ENCODE measurements at regions not wholly inside any gene's neighbourhood (a gene's known extent, or its start where the extent isn't known, plus 50 kb on each side); places are given as distances from the start of the nearest gene placed in this dataset.
"Not testable (repeated sequence)": the region's sequence is repeated elsewhere in the genome, so short reads cannot be mapped to it uniquely, and the experiment has no call there.

- intact Hi-C loops (cut with DNase I, micrococcal nuclease): no loop called here
These were observed 777.0 kb downstream of the PLA2G4A start for GRCh38 chr1:187605736-187606135.

GRCh38 chr1:187615853-187616735 lies 787.3 kb downstream of the PLA2G4A start:
- H3K9me3 ChIP-seq (ENCODE audit: control insufficient read depth in 1 of 2, insufficient read depth in 1 of 2, low read length in 2 of 2): peaks cover 0 to 18% of the 10 kb centered on the region in 2 experiments
- H3K27me3 Mint-ChIP-seq; ATAC-seq (ENCODE audit: poor library complexity); CTCF ChIA-PET; H3K4me1 ChIP-seq (ENCODE audit: insufficient read depth, low read length); intact Hi-C loops (cut with DNase I, micrococcal nuclease); H3K4me3 ChIP-seq (ENCODE audit: low read length); H3K4me1 Mint-ChIP-seq (ENCODE audit: low read depth); H3K36me3 Mint-ChIP-seq (ENCODE audit: low read depth); POLR2A ChIA-PET; H3K4me3 Mint-ChIP-seq; H3K27ac ChIP-seq (ENCODE audit: low read depth in 1 of 2, low read length in 2 of 2); H3K9me3 Mint-ChIP-seq; H3K36me3 ChIP-seq (ENCODE audit: insufficient read depth, low read length); H3K27me3 ChIP-seq (ENCODE audit: control insufficient read depth in 1 of 2, insufficient read depth in 2 of 2, low read length in 2 of 2); H3K27ac Mint-ChIP-seq: not testable (repeated sequence)
- DNase-seq: peak in 1 of 14 experiments; percentile 4

More at GRCh38 chr1:187605736-187606135, 777.0 kb downstream of the PLA2G4A start:
- Mint-ChIP-seq H3K36me3 (ENCODE audit: low read depth) (no peaks in the 10 kb centered on the region), H3K4me3 (no peak overlapping the region), H3K27me3 (no peaks in the 10 kb centered on the region), H3K27ac (no peak overlapping the region), H3K9me3 (peaks cover 10% of the 10 kb centered on the region), H3K4me1 (ENCODE audit: low read depth) (no peaks in the 10 kb centered on the region)
- POLR2A ChIA-PET: no interaction called here
- DNase-seq (no peak), ATAC-seq (ENCODE audit: poor library complexity) (no peak)
- no peak for TF ChIP-seq CTCF (IDR thresholded peaks at IDR 0.05)
- no peaks in the 10 kb centered on the region for H3K36me3 ChIP-seq (ENCODE audit: insufficient read depth, low read length)
- H3K9me3 ChIP-seq (ENCODE audit: control insufficient read depth in 1 of 2, insufficient read depth in 1 of 2, low read length in 2 of 2): peaks cover 0 to 3% of the 10 kb centered on the region in 2 experiments
- no peak overlapping the region for H3K27ac ChIP-seq (ENCODE audit: low read depth in 1 of 2, low read length in 2 of 2)
- H3K4me1 ChIP-seq (ENCODE audit: insufficient read depth, low read length): no peaks in the 10 kb centered on the region
- H3K27me3 ChIP-seq (ENCODE audit: control insufficient read depth in 1 of 2, insufficient read depth in 2 of 2, low read length in 2 of 2): no peaks in the 10 kb centered on the region
- CTCF ChIA-PET: no interaction called here
- H3K4me3 ChIP-seq (ENCODE audit: low read length): no peak overlapping the region

GRCh38 chr1:187616830-187617229 lies 788.1 kb downstream of the PLA2G4A start:
- H3K27ac Mint-ChIP-seq: not testable (repeated sequence)

GRCh38 chr1:187617776-187618175 lies 789.0 kb downstream of the PLA2G4A start:
- Mint-ChIP-seq H3K4me3 (no peak overlapping the region), H3K27me3 (no peaks in the 10 kb centered on the region), H3K36me3 (ENCODE audit: low read depth) (no peaks in the 10 kb centered on the region), H3K4me1 (ENCODE audit: low read depth) (no peaks in the 10 kb centered on the region), H3K9me3 (peaks cover 8% of the 10 kb centered on the region), H3K27ac (no peak overlapping the region)
- no peak overlapping the region for H3K4me3 ChIP-seq (ENCODE audit: low read length)
- no peak for TF ChIP-seq CTCF (IDR thresholded peaks at IDR 0.05)
- DNase-seq: no peak
- no peaks in the 10 kb centered on the region for H3K36me3 ChIP-seq (ENCODE audit: insufficient read depth, low read length)
- ChIA-PET CTCF (no interaction called here), POLR2A (no interaction called here)
- H3K9me3 ChIP-seq (ENCODE audit: control insufficient read depth in 1 of 2, insufficient read depth in 1 of 2, low read length in 2 of 2): peaks cover 0 to 18% of the 10 kb centered on the region in 2 experiments
- ATAC-seq (ENCODE audit: poor library complexity): no peak
- no peaks in the 10 kb centered on the region for H3K4me1 ChIP-seq (ENCODE audit: insufficient read depth, low read length)
- intact Hi-C loops (cut with DNase I, micrococcal nuclease): no loop called here
- H3K27ac ChIP-seq (ENCODE audit: low read depth in 1 of 2, low read length in 2 of 2): no peak overlapping the region
- H3K27me3 ChIP-seq (ENCODE audit: control insufficient read depth in 1 of 2, insufficient read depth in 2 of 2, low read length in 2 of 2): no peaks in the 10 kb centered on the region

More at GRCh38 chr1:187616830-187617229, 788.1 kb downstream of the PLA2G4A start:
- H3K4me1 ChIP-seq (ENCODE audit: insufficient read depth, low read length); H3K27ac ChIP-seq (ENCODE audit: low read depth in 1 of 2, low read length in 2 of 2); H3K27me3 Mint-ChIP-seq; H3K27me3 ChIP-seq (ENCODE audit: control insufficient read depth in 1 of 2, insufficient read depth in 2 of 2, low read length in 2 of 2); POLR2A ChIA-PET; H3K4me1 Mint-ChIP-seq (ENCODE audit: low read depth); H3K4me3 Mint-ChIP-seq; CTCF ChIA-PET; H3K36me3 Mint-ChIP-seq (ENCODE audit: low read depth); H3K9me3 Mint-ChIP-seq; DNase-seq; ATAC-seq (ENCODE audit: poor library complexity); H3K4me3 ChIP-seq (ENCODE audit: low read length); H3K36me3 ChIP-seq (ENCODE audit: insufficient read depth, low read length); intact Hi-C loops (cut with DNase I, micrococcal nuclease): not testable (repeated sequence)
- H3K9me3 ChIP-seq (ENCODE audit: control insufficient read depth in 1 of 2, insufficient read depth in 1 of 2, low read length in 2 of 2): peaks cover 0 to 18% of the 10 kb centered on the region in 2 experiments
